ENCODE measurements at regions not wholly inside any gene's neighbourhood (a gene's known extent, or its start where the extent isn't known, plus 50 kb on each side); places are given as distances from the start of the nearest gene placed in this dataset.

DNA sequence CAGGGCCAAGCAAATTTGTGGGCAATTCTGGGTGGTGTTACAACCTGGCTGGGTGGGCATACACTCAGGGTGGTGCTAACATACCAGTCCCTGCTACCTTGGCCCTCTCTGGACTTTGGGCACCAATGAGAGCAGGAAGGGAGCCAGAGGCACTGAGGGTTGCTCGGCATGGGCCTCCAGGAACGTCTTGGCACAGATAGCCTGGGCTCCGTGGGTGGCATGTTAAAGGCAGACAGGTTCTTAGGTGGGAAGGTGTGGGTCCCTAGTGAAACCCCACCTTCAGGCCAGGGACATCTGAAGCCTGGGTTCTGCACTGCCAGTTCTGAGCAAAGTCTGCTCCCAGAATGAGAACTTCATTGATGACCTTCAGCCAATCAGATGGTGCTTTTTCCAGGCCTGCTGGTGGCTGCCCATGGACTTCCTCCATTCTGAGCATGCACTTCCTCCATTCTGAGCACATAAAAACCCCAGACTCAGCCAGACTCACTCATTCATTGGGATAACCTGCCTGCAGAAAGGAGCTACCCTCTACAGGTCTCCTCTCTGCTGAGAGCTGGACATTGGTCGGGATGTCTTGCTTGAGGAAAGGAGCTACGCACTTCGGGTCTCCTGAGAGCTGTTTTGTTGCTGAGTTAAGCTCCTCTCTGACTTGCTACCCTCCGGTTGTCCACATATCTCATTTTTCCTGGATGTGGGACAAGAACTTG, 2567.1 kb downstream of the PCDH9 start:
- H3K4me1 Mint-ChIP-seq = no peaks in the 10 kb centered on the region

GRCh38 chr13:64648293-64648692, 2581.8 kb downstream of the PCDH9 start:
- no peaks in the 10 kb centered on the region for H3K36me3 ChIP-seq (ENCODE audit: insufficient read depth)
- no peaks in the 10 kb centered on the region for H4K20me1 ChIP-seq (replicated peaks; ENCODE audit: insufficient read depth)
- H3K9me2 ChIP-seq (ENCODE audit: insufficient read depth) = peaks cover 5% of the 10 kb centered on the region; the same call in 1 of the 2 replicates
- H3K4me3 ChIP-seq = no peak overlapping the region
- Mint-ChIP-seq H3K4me3 (no peak overlapping the region), H3K27me3 (ENCODE audit: insufficient read depth, low read depth, poor library complexity) (no peaks in the 10 kb centered on the region), H3K9me3 (no peaks in the 10 kb centered on the region), H3K4me1 (no peaks in the 10 kb centered on the region), H3K36me3 (ENCODE audit: low read depth) (no peaks in the 10 kb centered on the region), H3K27ac (no peak overlapping the region)
- no peak overlapping the region for H2AFZ ChIP-seq
- no peak overlapping the region for H3K27ac ChIP-seq (ENCODE audit: low read depth)
- H3F3A ChIP-seq (replicated peaks; ENCODE audit: low read depth) = no peaks in the 10 kb centered on the region
- TF ChIP-seq EZH2phosphoT487 (IDR thresholded peaks at IDR 0.05; ENCODE audit: unreplicated experiment) = no peak
- no peak for TF ChIP-seq ZNF114 (CRISPR knock-in tag; IDR thresholded peaks at IDR 0.05)
- no peak for TF ChIP-seq JUNB (IDR thresholded peaks at IDR 0.05; ENCODE audit: unreplicated experiment)
- TF ChIP-seq, protein P1, sequence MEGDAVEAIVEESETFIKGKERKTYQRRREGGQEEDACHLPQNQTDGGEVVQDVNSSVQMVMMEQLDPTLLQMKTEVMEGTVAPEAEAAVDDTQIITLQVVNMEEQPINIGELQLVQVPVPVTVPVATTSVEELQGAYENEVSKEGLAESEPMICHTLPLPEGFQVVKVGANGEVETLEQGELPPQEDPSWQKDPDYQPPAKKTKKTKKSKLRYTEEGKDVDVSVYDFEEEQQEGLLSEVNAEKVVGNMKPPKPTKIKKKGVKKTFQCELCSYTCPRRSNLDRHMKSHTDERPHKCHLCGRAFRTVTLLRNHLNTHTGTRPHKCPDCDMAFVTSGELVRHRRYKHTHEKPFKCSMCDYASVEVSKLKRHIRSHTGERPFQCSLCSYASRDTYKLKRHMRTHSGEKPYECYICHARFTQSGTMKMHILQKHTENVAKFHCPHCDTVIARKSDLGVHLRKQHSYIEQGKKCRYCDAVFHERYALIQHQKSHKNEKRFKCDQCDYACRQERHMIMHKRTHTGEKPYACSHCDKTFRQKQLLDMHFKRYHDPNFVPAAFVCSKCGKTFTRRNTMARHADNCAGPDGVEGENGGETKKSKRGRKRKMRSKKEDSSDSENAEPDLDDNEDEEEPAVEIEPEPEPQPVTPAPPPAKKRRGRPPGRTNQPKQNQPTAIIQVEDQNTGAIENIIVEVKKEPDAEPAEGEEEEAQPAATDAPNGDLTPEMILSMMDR (conservative IDR thresholded peaks at IDR 0.05; ENCODE audit: low read depth in 2 of 2) = no peak
- H3K4me1 ChIP-seq (ENCODE audit: insufficient read depth) = no peaks in the 10 kb centered on the region
- H3K79me2 ChIP-seq (replicated peaks; ENCODE audit: insufficient read depth) = no peaks in the 10 kb centered on the region
- no peak overlapping the region for H3K4me2 ChIP-seq
- DNase-seq (ENCODE audit: low spot score) (no peak), ATAC-seq (no peak)
- H3K27me3 ChIP-seq (ENCODE audit: insufficient read depth) = no peaks in the 10 kb centered on the region

More for the DNA sequence above, 2567.1 kb downstream of the PCDH9 start:
- no peak for TF ChIP-seq STAT1 (IDR thresholded peaks at IDR 0.05; ENCODE audit: unreplicated experiment)
- no peak for TF ChIP-seq NANOG (IDR thresholded peaks at IDR 0.05; ENCODE audit: borderline replicate concordance)
- no peak for TF ChIP-seq ZNF114 (CRISPR knock-in tag; IDR thresholded peaks at IDR 0.05)
- TF ChIP-seq CREB1 (CRISPR knock-in tag; IDR thresholded peaks at IDR 0.05; ENCODE audit: low read depth) = no peak
- TF ChIP-seq JUNB (IDR thresholded peaks at IDR 0.05; ENCODE audit: unreplicated experiment) = no peak
- no peak for TF ChIP-seq POLR2AphosphoS5 (IDR thresholded peaks at IDR 0.05; ENCODE audit: low read depth)
- no peak for TF ChIP-seq ETS1 (IDR thresholded peaks at IDR 0.05)
- TF ChIP-seq, protein P1 (conservative IDR thresholded peaks at IDR 0.05; ENCODE audit: low read depth in 2 of 2) = no peak
- Histone ChIP-seq H2AFZ (no peak overlapping the region), H3K4me2 (no peak overlapping the region), H4K20me1 (replicated peaks; ENCODE audit: insufficient read depth) (no peaks in the 10 kb centered on the region), H3K27me3 (ENCODE audit: insufficient read depth) (no peaks in the 10 kb centered on the region), H3F3A (replicated peaks; ENCODE audit: low read depth) (no peaks in the 10 kb centered on the region), H3K9me2 (ENCODE audit: insufficient read depth) (peaks cover 1% of the 10 kb centered on the region; the same call in 1 of the 2 replicates), H3K4me3 (no peak overlapping the region), H3K4me1 (ENCODE audit: insufficient read depth) (no peaks in the 10 kb centered on the region), H3K36me3 (ENCODE audit: insufficient read depth) (no peaks in the 10 kb centered on the region), H3K79me2 (replicated peaks; ENCODE audit: insufficient read depth) (no peaks in the 10 kb centered on the region), H3K27ac (ENCODE audit: low read depth) (no peak overlapping the region)
- H3K36me3 Mint-ChIP-seq (ENCODE audit: low read depth) = peaks cover 14% of the 10 kb centered on the region; the same call in 2 of the 3 replicates
- H3K4me3 Mint-ChIP-seq = no peak overlapping the region
- no peak for DNase-seq (ENCODE audit: low spot score)
- H3K27me3 Mint-ChIP-seq (ENCODE audit: insufficient read depth, low read depth, poor library complexity) = peaks cover 1% of the 10 kb centered on the region
- H3K27ac Mint-ChIP-seq = no peak overlapping the region
- H3K9me3 Mint-ChIP-seq = peaks cover 16% of the 10 kb centered on the region
- no peak for ATAC-seq

Measured in GM23338 (cell line).